Stimulated activated CD4-positive, alpha-beta T cell treated with anti-CD3 and anti-CD28 coated beads, Interleukin-12 subunit alpha, Interleukin-12 subunit beta, amount 100 ng/mL, for 48 hours (primary cell): ENCODE measurements at regions not wholly inside any gene's neighbourhood (a gene's known extent, or its start where the extent isn't known, plus 50 kb on each side); places are given as distances from the start of the nearest gene placed in this dataset.

ENCODE experiments used
- DNase-seq, 3 donors: peaks; one replicate each; pipeline ENCODE4 v3.0.0-alpha.2; 2020; ENCODE audit warnings: low read depth in 2 of 3, low spot score in 1 of 3

DNA sequence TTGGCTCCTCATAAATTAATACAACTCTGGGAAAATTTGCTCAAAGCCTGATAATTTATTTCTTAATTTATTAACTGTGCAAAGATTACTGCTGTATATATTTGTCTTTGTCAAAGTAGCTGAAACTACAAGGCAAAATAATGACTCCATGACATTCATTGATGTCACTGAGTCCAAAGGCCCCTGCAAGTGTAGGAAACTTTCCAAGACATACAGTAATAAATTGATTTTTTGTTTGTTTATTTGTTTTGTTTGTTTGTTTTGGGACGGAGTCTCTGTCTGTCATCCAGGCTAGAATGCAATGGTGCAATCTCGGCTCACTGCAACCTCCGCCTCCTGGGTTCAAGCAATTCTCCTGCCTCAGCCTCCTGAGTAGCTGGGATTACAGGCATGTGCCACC is 96.8 kb upstream of the LPP start:
- DNase-seq: no peak

DNA sequence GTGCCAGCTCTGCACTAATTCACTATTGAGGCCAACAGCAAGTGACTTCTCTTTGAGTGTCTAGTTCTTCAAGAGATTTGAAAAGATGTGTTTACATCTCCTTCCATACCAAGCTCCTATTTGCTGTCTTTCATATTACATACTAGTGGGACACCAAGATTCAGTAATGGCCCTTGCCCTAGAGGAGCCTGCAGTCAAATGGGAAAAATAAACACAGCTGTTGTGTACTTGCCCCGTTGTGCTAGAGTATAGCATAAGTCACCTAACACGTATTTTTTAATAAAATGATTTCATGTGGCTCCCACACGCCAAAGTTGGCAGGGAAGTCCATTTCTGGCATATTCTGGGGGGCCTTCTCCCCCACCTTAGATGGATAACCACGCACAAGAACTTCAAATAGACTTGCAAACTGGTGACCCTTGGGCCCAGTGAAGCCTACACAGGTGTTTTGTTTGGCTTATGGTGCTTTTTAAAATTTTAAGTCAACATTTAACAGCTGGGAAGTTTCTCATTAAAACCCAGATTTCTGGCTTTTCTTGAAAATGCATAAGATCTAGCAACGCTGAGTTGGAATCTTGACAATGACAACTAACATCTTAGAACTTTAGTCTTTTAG is 95.3 kb upstream of the LPP start:
- DNase-seq: no peak

GRCh38 chr3:188059351-188059750 is 94.6 kb upstream of the LPP start:
- no peak for DNase-seq

- DNase-seq: no peak
Observed at GRCh38 chr3:188060264-188060835, 93.6 kb upstream of the LPP start.

- peak; percentile 48 to 54 (median 50) for DNase-seq
Observed at GRCh38 chr3:188060840-188061544, 93.0 kb upstream of the LPP start.

GRCh38 chr3:188062216-188062615 is 91.7 kb upstream of the LPP start:
- DNase-seq: no peak

- DNase-seq: no peak
Observed at GRCh38 chr3:188064831-188065493, 89.0 kb upstream of the LPP start.

- DNase-seq: no peak
Observed at GRCh38 chr3:188066141-188066540, 87.8 kb upstream of the LPP start.

GRCh38 chr3:188067932-188068331 is 86.0 kb upstream of the LPP start:
- DNase-seq: no peak

- no peak for DNase-seq
Observed at GRCh38 chr3:188068342-188068741, 85.6 kb upstream of the LPP start.

GRCh38 chr3:188071636-188072035 is 82.3 kb upstream of the LPP start:
- DNase-seq: no peak

DNA sequence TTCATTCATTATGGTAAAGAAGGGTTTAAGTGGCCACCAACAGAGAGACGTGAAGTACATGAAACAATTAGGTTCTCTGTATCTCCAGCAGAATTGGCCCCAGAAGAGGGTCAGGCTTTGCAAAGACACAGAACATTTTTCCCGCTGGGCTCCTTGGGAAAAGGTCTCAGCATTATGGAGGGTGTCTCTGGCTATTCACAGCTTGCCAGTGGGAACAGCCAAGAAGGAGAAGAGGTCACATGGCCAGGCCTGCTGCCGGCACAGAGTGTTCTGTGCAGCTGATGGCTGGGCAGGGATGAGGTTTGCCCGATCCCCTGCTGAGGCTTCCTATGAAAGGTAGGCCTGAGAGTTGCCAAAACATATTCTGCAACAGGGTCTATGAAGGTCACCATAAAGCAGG is 77.8 kb upstream of the LPP start:
- DNase-seq: no peak

GRCh38 chr3:188077160-188077799 is 76.7 kb upstream of the LPP start:
- DNase-seq: no peak

DNA sequence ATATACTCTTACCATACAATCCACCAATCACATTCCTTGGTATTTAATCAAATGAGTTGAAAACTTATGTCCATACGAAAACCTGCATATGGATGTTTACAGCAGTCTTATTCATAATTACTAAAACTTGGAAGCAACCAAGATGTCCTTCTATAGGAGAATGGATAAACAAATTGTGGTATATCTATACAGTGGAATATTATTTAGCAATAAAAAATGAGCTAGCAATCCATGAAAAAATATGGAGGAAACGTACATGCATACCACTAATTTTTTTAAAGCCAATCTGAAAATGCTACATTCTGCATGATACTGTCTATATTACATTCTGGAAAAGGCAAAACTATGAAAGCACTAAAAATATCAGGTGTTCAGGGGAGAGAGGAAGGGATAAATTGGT is 73.9 kb upstream of the LPP start:
- DNase-seq: no peak

DNA sequence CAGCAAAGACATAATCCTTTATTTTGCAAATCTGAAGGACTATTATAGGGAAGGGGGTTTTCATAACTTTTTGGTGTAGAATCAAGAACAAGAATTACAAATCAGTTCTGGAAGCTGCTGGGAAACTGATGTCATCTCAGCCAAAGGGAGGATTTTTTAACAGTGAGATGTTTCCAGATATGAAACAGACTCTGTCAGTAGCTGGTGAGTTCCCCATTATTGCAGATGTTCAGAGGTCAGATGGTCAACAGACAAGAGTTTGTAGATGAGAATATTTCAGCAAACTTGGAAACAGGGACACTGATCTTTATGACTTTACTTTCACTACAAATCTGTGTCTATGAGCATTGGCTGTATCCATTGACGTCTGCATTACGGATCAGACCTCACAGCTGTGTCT is 71.9 kb upstream of the LPP start:
- no peak for DNase-seq

GRCh38 chr3:188082450-188082849 is 71.5 kb upstream of the LPP start:
- no peak for DNase-seq

GRCh38 chr3:188083011-188083410 is 70.9 kb upstream of the LPP start:
- DNase-seq: no peak

DNA sequence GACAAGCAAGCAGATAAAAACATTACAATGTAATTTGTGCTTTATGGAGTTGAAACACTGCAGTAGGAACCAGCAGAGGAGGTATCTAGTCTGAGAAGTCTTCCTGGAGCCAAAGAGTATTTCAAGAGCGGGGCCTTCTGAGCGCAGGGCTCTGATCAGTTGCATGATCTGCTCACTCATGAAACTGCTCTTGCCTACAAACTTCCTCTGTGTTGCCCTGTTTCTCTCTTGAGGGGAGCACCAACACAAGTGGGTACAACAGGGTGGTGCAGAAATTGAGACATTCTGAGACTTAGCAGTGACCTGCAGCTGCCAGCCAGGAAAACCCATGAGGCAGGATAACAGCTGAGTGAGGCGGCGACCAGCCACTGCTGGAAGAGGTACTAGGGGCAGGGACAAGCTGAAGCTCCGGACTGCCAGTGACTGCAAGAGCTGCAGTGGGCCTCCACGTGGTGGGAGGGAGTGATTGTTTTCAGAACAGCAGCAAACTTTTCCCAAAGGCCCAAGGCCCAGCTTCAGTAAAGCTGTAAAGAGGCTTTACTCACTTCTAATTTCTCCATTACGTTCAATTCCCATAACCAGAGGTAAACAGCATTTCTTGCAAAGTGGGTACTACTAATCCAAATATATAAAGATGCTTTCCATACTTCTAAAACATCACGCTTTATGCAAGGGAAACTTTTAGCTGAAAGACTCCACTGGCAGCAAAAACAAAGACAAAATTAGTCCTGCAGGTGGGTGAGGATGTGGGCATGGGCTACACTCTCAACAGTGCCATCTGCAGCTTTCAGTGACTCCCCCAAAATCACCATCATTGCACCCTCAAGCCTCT is 69.0 kb upstream of the LPP start:
- no peak for DNase-seq

GRCh38 chr3:188085584-188086560 is 68.1 kb upstream of the LPP start:
- no peak for DNase-seq
